Hematopoietic multipotent progenitor cell (in vitro differentiated cells): ENCODE measurements at regions not wholly inside any gene's neighbourhood (a gene's known extent, or its start where the extent isn't known, plus 50 kb on each side); places are given as distances from the start of the nearest gene placed in this dataset.
A peak's percentile ranks its signal among the peaks of the same experiment; 100 is the strongest.

Experiments
- DNase-seq, 3 donors: peaks; one replicate each; pipeline ENCODE4 v3.0.0-alpha.2; 2011 to 2015; ENCODE audit warnings: low read depth in 2 of 3, low spot score in 2 of 3

GRCh38 chr5:30957591-30957990, 235.9 kb upstream of the CDH6 start:
- DNase-seq = no peak

- no peak for DNase-seq
These were observed 237.2 kb upstream of the CDH6 start for GRCh38 chr5:30956251-30956650.

- DNase-seq = no peak
These were observed 256.4 kb upstream of the CDH6 start for GRCh38 chr5:30937070-30937469.

GRCh38 chr5:30933599-30933998, 259.9 kb upstream of the CDH6 start:
- no peak for DNase-seq

- DNase-seq = no peak
These were observed 261.0 kb upstream of the CDH6 start for GRCh38 chr5:30932273-30933017.

GRCh38 chr5:30930736-30931135, 262.8 kb upstream of the CDH6 start:
- no peak for DNase-seq

GRCh38 chr5:30928956-30929355, 264.5 kb upstream of the CDH6 start:
- no peak for DNase-seq

GRCh38 chr5:30926218-30926617, 267.3 kb upstream of the CDH6 start:
- no peak for DNase-seq

- no peak for DNase-seq
These were observed 272.1 kb upstream of the CDH6 start for GRCh38 chr5:30921388-30921787.

GRCh38 chr5:30918171-30918570, 275.3 kb upstream of the CDH6 start:
- no peak for DNase-seq

- DNase-seq = no peak
These were observed 285.1 kb upstream of the CDH6 start for GRCh38 chr5:30908356-30908755.

- DNase-seq = no peak
These were observed 293.1 kb upstream of the CDH6 start for GRCh38 chr5:30900367-30900766.

- no peak for DNase-seq
These were observed 298.7 kb upstream of the CDH6 start for GRCh38 chr5:30894811-30895210.

GRCh38 chr5:30891660-30892059, 301.8 kb upstream of the CDH6 start:
- no peak for DNase-seq

GRCh38 chr5:30890377-30890776, 303.1 kb upstream of the CDH6 start:
- no peak for DNase-seq

GRCh38 chr5:30880514-30880913, 313.0 kb upstream of the CDH6 start:
- no peak for DNase-seq

- DNase-seq = no peak
These were observed 313.6 kb upstream of the CDH6 start for GRCh38 chr5:30879887-30880286.

GRCh38 chr5:30878746-30879145, 314.7 kb upstream of the CDH6 start:
- DNase-seq = no peak

GRCh38 chr5:30878296-30878695, 315.2 kb upstream of the CDH6 start:
- no peak for DNase-seq

- DNase-seq = peak in 1 of 3 donors; percentile 30
These were observed 319.0 kb upstream of the CDH6 start for GRCh38 chr5:30874241-30875034.

- DNase-seq = no peak
These were observed 322.3 kb upstream of the CDH6 start for GRCh38 chr5:30871196-30871595.

- no peak for DNase-seq
These were observed 325.8 kb upstream of the CDH6 start for GRCh38 chr5:30867711-30868110.
